ENCODE measurements at regions not wholly inside any gene's neighbourhood (a gene's known extent, or its start where the extent isn't known, plus 50 kb on each side); places are given as distances from the start of the nearest gene placed in this dataset.

GRCh38 chr11:126112547-126112946, 49.9 kb upstream of the CDON start:
- Histone ChIP-seq H3K4me3 (ENCODE audit: control extremely low read depth in 1 of 5, extremely low read depth in 1 of 5, insufficient read depth in 1 of 5, low read depth in 2 of 5, low read length in 4 of 5) (no peak overlapping the region), H3K36me3 (replicated peaks in 1 of 2; ENCODE audit: control extremely low read depth in 1 of 2, control insufficient read depth in 1 of 2, extremely low read depth in 1 of 2, insufficient read depth in 2 of 2, low read length in 1 of 2) (no peaks in the 10 kb centered on the region), H3K9ac (ENCODE audit: low read length) (no peak overlapping the region), H3K9me3 (ENCODE audit: control extremely low read depth in 1 of 3, control insufficient read depth in 2 of 3, insufficient read depth in 1 of 3, low read length in 2 of 3) (no peaks in the 10 kb centered on the region), H2AFZ (ENCODE audit: insufficient read depth, low read depth, low read length, poor library complexity, severe bottlenecking) (no peak overlapping the region), H3K27me3 (replicated peaks in 1 of 4; ENCODE audit: control extremely low read depth in 1 of 4, control insufficient read depth in 3 of 4, insufficient read depth in 4 of 4, low read length in 3 of 4) (no peaks in the 10 kb centered on the region), H3K79me2 (ENCODE audit: control insufficient read depth, insufficient read depth, low read length) (no peaks in the 10 kb centered on the region), H3K4me2 (replicated peaks; ENCODE audit: low read depth, low read length, poor library complexity, severe bottlenecking) (no peak overlapping the region), H3K27ac (ENCODE audit: low read length in 2 of 2) (no peak overlapping the region), H4K20me1 (ENCODE audit: control insufficient read depth, insufficient read depth, low read length, poor library complexity, severe bottlenecking) (no peaks in the 10 kb centered on the region), H3K4me1 (ENCODE audit: control insufficient read depth in 2 of 2, insufficient read depth in 2 of 2, low read length in 2 of 2) (no peaks in the 10 kb centered on the region)
- no peak for TF ChIP-seq CTCF (IDR thresholded peaks at IDR 0.05)
- no peak for TF ChIP-seq EZH2 (IDR thresholded peaks at IDR 0.05; ENCODE audit: borderline replicate concordance, insufficient read depth, low read depth, low read length, poor library complexity, severe bottlenecking)
- ChIA-PET CTCF (no interaction called here), POLR2A (no interaction called here)
- Mint-ChIP-seq H3K9me3 (ENCODE audit: insufficient read depth) (no peaks in the 10 kb centered on the region), H3K27me3 (peaks cover 3% of the 10 kb centered on the region), H3K4me1 (no peaks in the 10 kb centered on the region), H3K4me3 (no peak overlapping the region), H3K27ac (no peak overlapping the region)
- no peak for ATAC-seq (ENCODE audit: low read depth)
- intact Hi-C loops (cut with micrococcal nuclease) = no loop called here
- DNase-seq = no peak
- 88% methylated on average over 14 of the region's 14 CpGs for WGBS (ENCODE audit: insufficient coverage)
